HG02938 (cell line): ENCODE measurements at regions not wholly inside any gene's neighbourhood (a gene's known extent, or its start where the extent isn't known, plus 50 kb on each side); places are given as distances from the start of the nearest gene placed in this dataset.

Source experiments
- ATAC-seq: cut with Tn5 transposase; IDR thresholded peaks from one replicate; pipeline ENCODE4 v1.9.1; 2021; ENCODE audit warnings: mild to moderate bottlenecking, moderate library complexity; ENCODE audit not compliant: unreplicated experiment

- no peak for ATAC-seq
These were observed 139.3 kb downstream of the IRF8 start for GRCh38 chr16:86037999-86038925.

DNA sequence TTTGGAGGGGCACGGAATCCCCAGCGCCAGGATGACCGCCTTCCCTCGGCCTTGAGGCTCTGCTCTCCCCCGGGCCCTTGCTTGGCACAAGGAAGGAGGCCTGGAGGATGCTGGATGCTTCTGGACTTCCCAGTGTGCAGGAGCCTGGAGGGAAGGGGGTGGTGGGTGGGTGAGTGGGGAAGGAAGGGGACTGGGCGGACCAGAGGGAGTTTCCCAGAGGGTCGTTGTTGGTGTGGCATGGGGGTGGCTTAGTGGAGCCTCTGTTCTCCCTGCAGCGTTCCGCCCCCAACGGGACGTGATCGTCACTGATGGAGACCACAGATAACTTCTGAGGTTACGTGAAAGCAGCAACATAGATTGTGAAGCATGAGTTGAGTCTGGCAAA is 140.0 kb downstream of the IRF8 start:
- no peak for ATAC-seq

- ATAC-seq: no peak
These were observed 140.6 kb downstream of the IRF8 start for GRCh38 chr16:86039606-86040005.

DNA sequence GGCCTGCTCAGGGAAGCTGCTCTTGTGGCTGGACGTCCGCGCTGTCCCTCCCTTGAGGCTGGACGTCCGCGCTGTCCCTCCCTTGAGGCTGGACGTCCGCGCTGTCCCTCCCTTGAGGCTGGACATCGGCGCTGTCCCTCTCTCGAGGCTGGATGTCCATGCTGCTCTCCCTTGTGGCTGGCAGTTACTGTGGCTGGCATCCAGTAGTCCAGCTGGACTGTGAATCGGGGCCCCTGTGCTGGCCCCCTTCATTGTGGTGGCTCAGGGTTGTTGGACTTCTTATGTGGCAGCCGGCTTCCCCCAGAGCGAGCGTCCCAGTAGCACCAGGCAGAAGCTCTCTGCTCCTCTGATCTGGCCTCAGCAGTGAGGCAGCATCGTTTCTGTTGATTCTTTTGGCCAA is 141.5 kb downstream of the IRF8 start:
- no peak for ATAC-seq

GRCh38 chr16:86041215-86041614 is 142.3 kb downstream of the IRF8 start:
- no peak for ATAC-seq

GRCh38 chr16:86041807-86042206 is 142.8 kb downstream of the IRF8 start:
- no peak for ATAC-seq

- ATAC-seq: no peak
These were observed 143.4 kb downstream of the IRF8 start for GRCh38 chr16:86042393-86042792.

- ATAC-seq: no peak
These were observed 144.2 kb downstream of the IRF8 start for GRCh38 chr16:86042996-86043725.

- no peak for ATAC-seq
These were observed 145.3 kb downstream of the IRF8 start for GRCh38 chr16:86044241-86044671.

DNA sequence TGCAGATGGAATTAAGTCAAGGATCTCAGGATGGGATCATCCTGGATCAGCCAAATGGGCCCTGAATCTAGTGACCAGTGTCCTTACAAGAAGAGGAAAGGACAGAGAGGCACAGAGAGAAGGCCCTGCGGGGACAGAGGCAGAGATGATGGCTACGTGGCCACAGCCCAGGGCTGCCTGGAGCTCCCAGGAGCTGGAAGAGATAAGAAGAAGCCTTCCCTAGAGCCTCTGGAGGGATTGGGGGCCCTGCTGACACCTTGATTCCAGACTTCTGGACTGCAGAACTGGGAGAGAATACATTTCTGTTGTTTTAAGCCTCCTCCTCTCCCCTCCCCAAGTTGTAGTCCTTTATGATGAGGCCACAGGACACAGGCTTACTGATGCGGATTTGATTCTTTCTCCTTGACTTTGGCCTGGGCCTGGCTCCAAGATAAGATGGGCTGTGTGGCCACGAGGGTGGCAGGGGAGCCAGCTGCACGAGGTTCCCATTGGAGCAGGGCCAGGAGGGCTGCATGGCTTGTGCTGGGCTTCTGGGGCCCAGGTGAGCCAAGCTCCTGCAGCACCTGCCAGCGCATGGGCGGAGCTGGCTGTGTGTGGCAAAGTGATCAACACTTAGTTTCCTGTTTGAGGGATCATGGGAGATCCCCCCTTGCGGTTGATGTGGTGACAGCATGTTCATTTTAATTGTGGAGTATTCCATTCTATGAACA is 146.1 kb downstream of the IRF8 start:
- no peak for ATAC-seq

DNA sequence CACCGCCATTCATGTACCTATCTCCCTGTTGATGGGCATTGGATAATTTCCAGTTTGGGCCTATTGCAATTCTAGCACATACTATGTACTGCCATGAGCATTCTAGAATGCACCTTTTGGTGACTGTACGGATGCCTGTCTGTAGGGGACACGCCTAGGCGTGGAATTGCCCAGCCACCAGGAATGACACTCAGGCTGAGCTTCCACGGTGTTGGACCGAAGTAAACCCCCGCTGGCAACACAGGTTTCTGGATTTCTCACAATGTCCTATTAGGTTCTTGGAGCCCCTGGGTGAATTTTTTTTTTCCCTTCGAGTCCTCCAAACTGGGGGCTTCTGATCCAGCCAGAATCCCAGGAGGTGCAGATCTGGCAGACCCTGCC is 146.6 kb downstream of the IRF8 start:
- ATAC-seq: no peak

DNA sequence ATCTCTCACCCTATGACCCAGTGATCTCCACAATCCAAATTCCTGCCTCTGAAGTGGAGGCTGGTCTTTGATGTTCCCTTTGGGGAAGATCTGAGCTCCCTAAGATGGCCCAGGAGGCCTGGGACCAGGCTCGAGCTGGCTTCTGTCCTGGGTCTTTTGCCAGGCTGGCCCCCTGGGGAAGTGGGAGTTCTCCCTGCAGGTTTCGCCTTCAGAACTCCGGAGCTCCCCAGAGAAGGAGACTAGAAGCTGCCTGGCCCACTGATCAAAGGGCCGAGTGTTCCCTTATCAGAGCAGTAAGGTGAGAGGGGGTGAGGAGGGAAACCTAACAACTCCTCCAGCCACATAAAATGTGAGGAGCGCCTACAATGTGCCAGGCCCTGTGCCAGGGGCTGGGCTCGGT is 147.1 kb downstream of the IRF8 start:
- ATAC-seq: no peak

DNA sequence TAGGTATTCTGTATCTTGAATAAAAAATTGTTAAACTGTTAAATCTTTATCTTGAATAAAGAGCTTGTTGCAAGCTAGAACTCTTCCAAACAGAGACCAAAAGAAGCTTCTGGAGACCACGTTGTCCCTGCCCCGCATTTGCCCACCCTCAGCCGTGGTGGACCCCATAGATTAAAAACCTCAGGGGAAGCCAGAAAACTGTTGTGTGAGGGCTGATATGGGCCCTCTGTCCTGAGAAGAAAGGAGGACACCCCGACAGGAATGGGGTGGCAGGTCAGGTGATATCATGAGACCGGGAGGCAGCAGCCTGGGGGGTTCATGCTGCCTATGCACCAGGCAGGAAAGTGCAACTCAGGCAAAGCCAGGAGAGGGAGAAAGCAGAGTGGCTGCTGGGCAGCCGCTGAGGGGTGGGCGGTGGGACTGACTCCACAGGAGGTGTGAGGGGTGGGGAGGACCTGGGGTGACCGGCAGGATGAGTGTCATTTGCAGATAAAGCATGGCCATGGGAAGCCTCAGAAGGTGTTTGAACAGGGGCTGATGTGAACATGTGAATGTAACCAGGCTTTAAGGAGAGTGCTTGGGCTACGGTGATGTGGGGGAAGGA is 147.8 kb downstream of the IRF8 start:
- ATAC-seq: no peak

- no peak for ATAC-seq
These were observed 149.3 kb downstream of the IRF8 start for GRCh38 chr16:86048221-86048620.

- ATAC-seq: no peak
These were observed 150.1 kb downstream of the IRF8 start for GRCh38 chr16:86048882-86049585.

- ATAC-seq: no peak
These were observed 150.7 kb downstream of the IRF8 start for GRCh38 chr16:86049641-86050040.

DNA sequence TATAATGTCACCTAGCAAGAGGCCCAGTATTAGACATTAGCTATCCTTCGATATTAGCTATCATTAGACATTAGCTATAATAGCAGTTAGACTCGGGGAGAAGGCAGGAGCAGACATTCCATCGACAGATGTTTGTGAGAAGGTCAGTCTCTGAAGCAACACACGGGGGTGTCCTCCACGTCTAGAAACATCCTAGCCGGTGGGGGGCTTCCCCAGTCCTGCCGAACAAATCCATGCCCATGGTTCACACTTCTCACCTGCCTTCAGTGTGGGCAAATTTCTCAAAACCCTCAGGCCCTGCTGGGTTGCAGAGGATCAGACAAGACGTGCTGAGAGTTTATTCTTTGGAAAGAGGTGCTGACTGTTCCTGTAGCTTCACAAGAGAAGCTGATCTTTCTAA is 151.1 kb downstream of the IRF8 start:
- no peak for ATAC-seq

- no peak for ATAC-seq
These were observed 151.8 kb downstream of the IRF8 start for GRCh38 chr16:86050591-86051367.

- ATAC-seq: no peak
These were observed 152.6 kb downstream of the IRF8 start for GRCh38 chr16:86051368-86052114.
